Loucy (cell line): ENCODE measurements at regions not wholly inside any gene's neighbourhood (a gene's known extent, or its start where the extent isn't known, plus 50 kb on each side); places are given as distances from the start of the nearest gene placed in this dataset.

Experiments
- H2AFZ ChIP-seq: fragments of 200-600 bp; sonication (generic); 2 replicates; pipeline ENCODE4 v1.6.0; 2016; ENCODE audit warnings: antibody characterized with exemption, mild to moderate bottlenecking, low read length, moderate library complexity
- H3F3A ChIP-seq: fragments of 200-600 bp; 2 replicates; pipeline ENCODE4 v1.6.0; 2016; ENCODE audit warnings: antibody characterized with exemption, low read depth, mild to moderate bottlenecking
- H3K27me3 ChIP-seq: fragments of 200-600 bp; sonication (generic); 2 replicates; pipeline ENCODE4 v1.6.1; 2014; ENCODE audit warnings: low read length, mild to moderate bottlenecking; ENCODE audit not compliant: insufficient read depth, poor library complexity, severe bottlenecking
- H3K36me3 ChIP-seq: fragments of 200-600 bp; sonication (generic); 2 replicates; pipeline ENCODE4 v1.6.1; 2016; ENCODE audit warnings: low read length; ENCODE audit not compliant: insufficient read depth
- H3K4me1 ChIP-seq: fragments of 200-600 bp; sonication (generic); 2 replicates; pipeline ENCODE4 v1.5.1; 2014; ENCODE audit warnings: low read length, mild to moderate bottlenecking; ENCODE audit not compliant: insufficient read depth, poor library complexity, severe bottlenecking
- H3K4me2 ChIP-seq: fragments of 200-600 bp; sonication (generic); 2 replicates; pipeline ENCODE4 v1.6.0; 2014; ENCODE audit warnings: antibody characterized with exemption, low read length, low read depth, mild to moderate bottlenecking; ENCODE audit not compliant: poor library complexity, severe bottlenecking
- H3K4me3 ChIP-seq: fragments of 200-600 bp; sonication (generic); 2 replicates; pipeline ENCODE4 v1.5.1; 2014; ENCODE audit warnings: low read length, mild to moderate bottlenecking, mixed read lengths; ENCODE audit not compliant: poor library complexity, severe bottlenecking
- H3K79me2 ChIP-seq: fragments of 200-600 bp; sonication (generic); 2 replicates; pipeline ENCODE4 v1.6.1; 2014; ENCODE audit warnings: low read length; ENCODE audit not compliant: insufficient read depth
- H3K9ac ChIP-seq: fragments of 200-600 bp; sonication (generic); 2 replicates; pipeline ENCODE4 v1.6.0; 2014; ENCODE audit warnings: mild to moderate bottlenecking, low read depth, low read length, moderate library complexity; ENCODE audit not compliant: poor library complexity, severe bottlenecking
- H3K9me2 ChIP-seq: fragments of 200-600 bp; sonication (generic); replicated peaks from 2 replicates; pipeline ENCODE4 v1.6.1; 2016; ENCODE audit warnings: low read depth, low read length, mixed read lengths
- H3K9me3 ChIP-seq: fragments of 200-600 bp; sonication (generic); 2 replicates; pipeline ENCODE4 v1.6.1; 2014; ENCODE audit warnings: mild to moderate bottlenecking, antibody characterized with exemption, low read length, low read depth; ENCODE audit not compliant: insufficient read depth
- H4K20me1 ChIP-seq: fragments of 200-600 bp; sonication (generic); 2 replicates; pipeline ENCODE4 v1.6.0; 2014; ENCODE audit warnings: antibody characterized with exemption, low read length, mild to moderate bottlenecking; ENCODE audit not compliant: insufficient read depth, poor library complexity, severe bottlenecking
- CTCF ChIP-seq: fragments of 200-600 bp; sonication (generic); conservative IDR thresholded peaks from 2 replicates; pipeline ENCODE4 v1.5.1; 2014; ENCODE audit warnings: mild to moderate bottlenecking, antibody characterized with exemption, low read length
- EZH2phosphoT487 ChIP-seq: fragments of 200-600 bp; IDR thresholded peaks from 2 replicates; pipeline ENCODE4 v1.6.1; 2018; ENCODE audit warnings: antibody characterized with exemption, mild to moderate bottlenecking, moderate library complexity, borderline replicate concordance

GRCh38 chr5:117094114-117094815 lies 519.6 kb upstream of the SEMA6A start:
- H3F3A ChIP-seq: no peaks in the 10 kb centered on the region
- no peaks in the 10 kb centered on the region for H3K4me1 ChIP-seq
- no peak for TF ChIP-seq CTCF
- TF ChIP-seq EZH2phosphoT487: no peak
- H3K9me2 ChIP-seq: no peaks in the 10 kb centered on the region
- H3K27me3 ChIP-seq: no peaks in the 10 kb centered on the region
- H4K20me1 ChIP-seq: no peaks in the 10 kb centered on the region
- H3K9ac ChIP-seq: no peak overlapping the region
- H3K9me3 ChIP-seq: no peaks in the 10 kb centered on the region
- no peak overlapping the region for H2AFZ ChIP-seq
- no peak overlapping the region for H3K4me2 ChIP-seq
- H3K79me2 ChIP-seq: no peaks in the 10 kb centered on the region
- H3K4me3 ChIP-seq: no peak overlapping the region
- H3K36me3 ChIP-seq: no peaks in the 10 kb centered on the region

GRCh38 chr5:117093653-117094052 lies 519.0 kb upstream of the SEMA6A start:
- no peak overlapping the region for H3K4me2 ChIP-seq
- H3K9me2 ChIP-seq: no peaks in the 10 kb centered on the region
- no peaks in the 10 kb centered on the region for H3K9me3 ChIP-seq
- no peak overlapping the region for H3K9ac ChIP-seq
- H2AFZ ChIP-seq: no peak overlapping the region
- no peaks in the 10 kb centered on the region for H4K20me1 ChIP-seq
- H3F3A ChIP-seq: no peaks in the 10 kb centered on the region
- TF ChIP-seq EZH2phosphoT487: no peak
- no peak for TF ChIP-seq CTCF
- no peaks in the 10 kb centered on the region for H3K27me3 ChIP-seq
- H3K79me2 ChIP-seq: no peaks in the 10 kb centered on the region
- H3K36me3 ChIP-seq: no peaks in the 10 kb centered on the region
- H3K4me1 ChIP-seq: no peaks in the 10 kb centered on the region
- H3K4me3 ChIP-seq: no peak overlapping the region

GRCh38 chr5:117089001-117089400 lies 514.4 kb upstream of the SEMA6A start:
- Histone ChIP-seq H3K9ac (no peak overlapping the region), H3K4me2 (no peak overlapping the region), H3K27me3 (no peaks in the 10 kb centered on the region), H3K9me2 (no peaks in the 10 kb centered on the region), H4K20me1 (no peaks in the 10 kb centered on the region), H3K4me3 (no peak overlapping the region), H3F3A (no peaks in the 10 kb centered on the region), H2AFZ (no peak overlapping the region), H3K9me3 (no peaks in the 10 kb centered on the region), H3K79me2 (no peaks in the 10 kb centered on the region), H3K4me1 (no peaks in the 10 kb centered on the region), H3K36me3 (no peaks in the 10 kb centered on the region)
- TF ChIP-seq EZH2phosphoT487 (no peak), CTCF (no peak)
